Muscle layer of duodenum (tissue), 2 donors: ENCODE measurements at regions not wholly inside any gene's neighbourhood (a gene's known extent, or its start where the extent isn't known, plus 50 kb on each side); places are given as distances from the start of the nearest gene placed in this dataset.

ENCODE experiments used
- H3K27ac ChIP-seq: one replicate; pipeline ENCODE4 v1.7.0; 2013; ENCODE audit warnings: mild to moderate bottlenecking, low read length
- H3K27me3 ChIP-seq: one replicate; pipeline ENCODE4 v1.7.0; 2013; ENCODE audit warnings: low read depth, mild to moderate bottlenecking, control low read depth, low read length
- H3K36me3 ChIP-seq, 2 donors: one replicate each; pipeline ENCODE4 v1.7.0; 2013; ENCODE audit warnings: low read length in 2 of 2, control low read depth in 1 of 2, mild to moderate bottlenecking in 1 of 2; ENCODE audit not compliant: insufficient read depth in 2 of 2, control insufficient read depth in 1 of 2
- H3K4me1 ChIP-seq, 2 donors: one replicate each; pipeline ENCODE4 v1.7.0; 2013; ENCODE audit warnings: low read length in 2 of 2, mild to moderate bottlenecking in 2 of 2, control low read depth in 1 of 2, moderate library complexity in 1 of 2; ENCODE audit not compliant: insufficient read depth in 2 of 2, control insufficient read depth in 1 of 2
- H3K4me3 ChIP-seq, 2 donors: one replicate each; pipeline ENCODE4 v1.7.0; 2013; ENCODE audit warnings: low read length in 2 of 2, low read depth in 1 of 2, mild to moderate bottlenecking in 1 of 2
- H3K9me3 ChIP-seq, 2 donors: one replicate each; pipeline ENCODE4 v1.7.0; 2013; ENCODE audit warnings: low read length in 2 of 2, control low read depth in 1 of 2, mild to moderate bottlenecking in 1 of 2; ENCODE audit not compliant: control insufficient read depth in 1 of 2
- donor health status: healthy.

- Histone ChIP-seq H3K4me3 (no peak overlapping the region), H3K9me3 (no peaks in the 10 kb centered on the region), H3K27me3 (no peaks in the 10 kb centered on the region), H3K4me1 (no peaks in the 10 kb centered on the region), H3K27ac (no peak overlapping the region), H3K36me3 (no peaks in the 10 kb centered on the region)
These were observed 1037.4 kb downstream of the NLGN4Y start for GRCh38 chrY:15561501-15562289.

DNA sequence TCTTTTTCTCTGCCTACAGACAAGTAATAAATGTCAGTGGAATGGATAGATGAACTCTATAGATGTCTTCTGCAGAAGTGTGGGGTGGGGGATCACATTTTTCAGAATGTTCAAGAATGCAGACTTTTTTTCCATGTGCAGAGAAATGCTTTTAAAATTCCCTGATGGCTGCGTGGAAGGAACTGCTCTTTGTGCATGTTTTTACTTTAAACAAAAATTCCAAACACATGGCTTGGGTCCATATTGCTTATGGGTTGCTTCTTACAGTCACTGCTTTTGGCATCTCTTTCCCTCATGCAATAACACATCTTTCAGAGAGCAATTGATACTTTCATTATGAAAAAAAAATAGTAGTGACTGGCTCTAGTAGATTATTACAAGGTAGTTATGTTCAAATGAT, 1053.6 kb downstream of the NLGN4Y start:
- Histone ChIP-seq H3K27ac (no peak overlapping the region), H3K36me3 (no peaks in the 10 kb centered on the region), H3K4me1 (no peaks in the 10 kb centered on the region), H3K27me3 (no peaks in the 10 kb centered on the region), H3K4me3 (no peak overlapping the region), H3K9me3 (no peaks in the 10 kb centered on the region)

DNA sequence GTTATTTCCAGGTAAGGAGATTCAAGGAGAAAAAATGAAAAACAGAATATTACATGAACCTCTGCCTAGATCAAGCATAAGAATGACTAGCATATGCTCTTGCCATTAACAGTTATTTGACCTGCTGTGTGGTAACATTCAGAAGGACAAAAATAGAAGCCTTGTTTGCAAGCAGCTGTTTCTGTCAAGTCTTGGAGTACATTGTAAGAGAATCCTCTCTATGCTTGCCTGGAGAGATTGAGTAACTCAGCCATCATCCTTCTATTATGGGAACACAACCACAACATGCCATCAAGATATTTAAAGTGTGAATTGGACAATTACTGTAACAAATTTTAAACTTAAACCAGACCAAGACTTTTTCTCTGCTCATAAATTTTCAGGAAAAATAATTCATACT, 1054.4 kb downstream of the NLGN4Y start:
- Histone ChIP-seq H3K4me3 (no peak overlapping the region), H3K36me3 (no peaks in the 10 kb centered on the region), H3K27me3 (no peaks in the 10 kb centered on the region), H3K4me1 (no peaks in the 10 kb centered on the region), H3K9me3 (no peaks in the 10 kb centered on the region), H3K27ac (no peak overlapping the region)

GRCh38 chrY:15579245-15579644, 1054.9 kb downstream of the NLGN4Y start:
- Histone ChIP-seq H3K27me3 (no peaks in the 10 kb centered on the region), H3K27ac (no peak overlapping the region), H3K36me3 (no peaks in the 10 kb centered on the region), H3K4me1 (no peaks in the 10 kb centered on the region), H3K9me3 (no peaks in the 10 kb centered on the region), H3K4me3 (no peak overlapping the region)

- Histone ChIP-seq H3K4me1 (no peaks in the 10 kb centered on the region), H3K36me3 (no peaks in the 10 kb centered on the region), H3K4me3 (no peak overlapping the region), H3K27me3 (no peaks in the 10 kb centered on the region), H3K9me3 (no peaks in the 10 kb centered on the region), H3K27ac (no peak overlapping the region)
These were observed 1058.8 kb downstream of the NLGN4Y start for GRCh38 chrY:15583111-15583510.

GRCh38 chrY:15592957-15593356, 1068.6 kb downstream of the NLGN4Y start:
- H3K4me3 ChIP-seq, result no peak overlapping the region
- no peaks in the 10 kb centered on the region for H3K4me1 ChIP-seq
- H3K9me3 ChIP-seq, result no peaks in the 10 kb centered on the region
- no peaks in the 10 kb centered on the region for H3K27me3 ChIP-seq
- H3K27ac ChIP-seq, result no peak overlapping the region
- no peaks in the 10 kb centered on the region for H3K36me3 ChIP-seq

- H3K36me3 ChIP-seq, result no peaks in the 10 kb centered on the region
- H3K4me1 ChIP-seq, result no peaks in the 10 kb centered on the region
- H3K4me3 ChIP-seq, result no peak overlapping the region
- no peak overlapping the region for H3K27ac ChIP-seq
- H3K27me3 ChIP-seq, result no peaks in the 10 kb centered on the region
- H3K9me3 ChIP-seq, result no peaks in the 10 kb centered on the region
These were observed 1069.3 kb downstream of the NLGN4Y start for GRCh38 chrY:15593476-15594160.

DNA sequence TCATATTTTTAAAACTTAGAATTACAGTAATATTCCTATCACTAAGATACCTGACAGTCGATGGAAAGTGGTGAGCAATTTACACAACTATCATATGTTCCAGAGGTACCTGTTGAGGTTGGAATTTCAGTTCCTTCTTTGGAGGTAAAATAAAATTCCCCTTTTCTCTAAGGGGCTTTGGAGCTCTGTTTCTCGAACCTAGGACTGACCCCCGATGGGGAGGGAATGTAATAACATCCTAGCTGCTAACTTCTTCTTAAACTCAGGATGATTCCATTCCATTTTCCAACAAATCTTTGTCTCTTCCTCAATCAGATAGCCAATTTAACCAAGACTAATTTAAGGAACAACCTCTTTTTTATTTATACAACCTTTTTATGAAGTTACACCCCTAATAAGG, 1069.8 kb downstream of the NLGN4Y start:
- Histone ChIP-seq H3K4me1 (no peaks in the 10 kb centered on the region), H3K9me3 (no peaks in the 10 kb centered on the region), H3K27ac (no peak overlapping the region), H3K36me3 (no peaks in the 10 kb centered on the region), H3K4me3 (no peak overlapping the region), H3K27me3 (no peaks in the 10 kb centered on the region)

DNA sequence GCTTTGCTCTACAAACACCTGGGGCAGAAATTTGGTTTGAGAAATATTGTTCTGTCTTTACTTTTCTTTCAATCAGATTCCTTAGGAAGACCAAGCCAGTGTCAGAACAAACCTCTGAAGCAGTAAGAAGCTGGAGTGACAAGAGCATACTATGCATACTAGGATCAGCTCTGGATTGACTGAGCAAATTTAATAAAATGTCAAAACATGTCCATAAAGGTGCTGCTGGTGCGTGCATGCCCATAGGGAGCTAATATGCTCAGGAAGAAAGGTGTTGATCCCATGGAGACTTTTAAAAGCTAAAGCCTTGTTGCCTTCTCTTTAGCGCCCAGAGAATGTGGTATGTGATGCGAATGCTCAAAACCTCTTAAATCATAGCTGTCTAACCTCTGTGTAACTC, 1076.2 kb downstream of the NLGN4Y start:
- Histone ChIP-seq H3K27ac (no peak overlapping the region), H3K9me3 (no peaks in the 10 kb centered on the region), H3K27me3 (no peaks in the 10 kb centered on the region), H3K36me3 (no peaks in the 10 kb centered on the region), H3K4me3 (no peak overlapping the region), H3K4me1 (no peaks in the 10 kb centered on the region)

GRCh38 chrY:15624370-15624769, 1100.0 kb downstream of the NLGN4Y start:
- no peaks in the 10 kb centered on the region for H3K27me3 ChIP-seq
- H3K4me3 ChIP-seq, result no peak overlapping the region
- H3K9me3 ChIP-seq, result no peaks in the 10 kb centered on the region
- no peak overlapping the region for H3K27ac ChIP-seq
- H3K36me3 ChIP-seq, result no peaks in the 10 kb centered on the region
- no peaks in the 10 kb centered on the region for H3K4me1 ChIP-seq

- H3K27ac ChIP-seq, result no peak overlapping the region
- no peaks in the 10 kb centered on the region for H3K36me3 ChIP-seq
- no peaks in the 10 kb centered on the region for H3K4me1 ChIP-seq
- no peaks in the 10 kb centered on the region for H3K9me3 ChIP-seq
- no peaks in the 10 kb centered on the region for H3K27me3 ChIP-seq
- no peak overlapping the region for H3K4me3 ChIP-seq
These were observed 1100.6 kb downstream of the NLGN4Y start for GRCh38 chrY:15624928-15625327.

DNA sequence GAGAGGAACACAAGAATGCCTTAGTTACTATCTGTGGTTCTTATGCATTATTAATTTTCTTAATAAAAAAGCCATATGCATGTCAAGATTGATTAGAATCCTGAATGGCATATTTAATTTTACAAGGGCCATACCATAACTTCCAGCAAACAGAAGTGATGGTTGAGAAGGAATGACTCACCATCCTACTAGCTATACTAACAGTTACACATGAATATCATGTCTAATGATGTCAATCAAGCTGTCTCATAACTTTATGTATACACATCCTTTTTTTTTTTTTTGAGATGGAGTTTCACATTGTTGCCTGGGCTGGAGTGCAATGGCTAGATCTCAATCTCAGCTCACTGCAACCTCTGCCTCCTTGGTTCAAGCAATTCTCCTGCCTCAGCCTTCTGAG, 1123.9 kb downstream of the NLGN4Y start:
- no peak overlapping the region for H3K4me3 ChIP-seq
- no peaks in the 10 kb centered on the region for H3K4me1 ChIP-seq
- H3K36me3 ChIP-seq, result no peaks in the 10 kb centered on the region
- H3K9me3 ChIP-seq, result no peaks in the 10 kb centered on the region
- no peaks in the 10 kb centered on the region for H3K27me3 ChIP-seq
- no peak overlapping the region for H3K27ac ChIP-seq
